SK-N-SH (cell line): ENCODE measurements at regions not wholly inside any gene's neighbourhood (a gene's known extent, or its start where the extent isn't known, plus 50 kb on each side); places are given as distances from the start of the nearest gene placed in this dataset.

Experiments used
- ELF1 ChIP-seq: IDR thresholded peaks from 2 replicates; pipeline ENCODE4 v1.4.0; 2012
- EP300 ChIP-seq, 2 experiments: IDR thresholded peaks; 2 replicates each; pipeline versions ENCODE4 v1.4.0 to v1.6.1; 2012; ENCODE audit warnings: borderline replicate concordance in 1 of 2, low read depth in 1 of 2, low read length in 1 of 2
- FOXJ3 ChIP-seq: sonication (generic); formaldehyde crosslinking; IDR thresholded peaks from 2 replicates; pipeline ENCODE4 v1.5.1; 2020; ENCODE audit warnings: mild to moderate bottlenecking, missing genetic modification reagents
- GABPA ChIP-seq: IDR thresholded peaks from 2 replicates; pipeline ENCODE4 v1.4.0; 2012; ENCODE audit warnings: low read depth, mild to moderate bottlenecking
- RAD21 ChIP-seq: IDR thresholded peaks from 2 replicates; pipeline ENCODE4 v1.6.1; 2012; ENCODE audit warnings: mild to moderate bottlenecking, low read length
- TF ChIP-seq, protein P1 (sequence below): fragments of 200-600 bp; sonication (generic); IDR thresholded peaks from 2 replicates; pipeline ENCODE4 v1.6.1; 2017; ENCODE audit warnings: antibody characterized with exemption, mild to moderate bottlenecking, moderate library complexity
- TF ChIP-seq, protein P2 (sequence below): fragments of 150-350 bp; IDR thresholded peaks from 2 replicates; pipeline ENCODE4 v1.6.1; 2017; ENCODE audit warnings: antibody characterized with exemption, low read length, low read depth, borderline replicate concordance
- TF ChIP-seq, protein P3 (sequence below): IDR thresholded peaks from 2 replicates; pipeline ENCODE4 v1.4.0; 2012; ENCODE audit warnings: low read depth, borderline replicate concordance

DNA sequence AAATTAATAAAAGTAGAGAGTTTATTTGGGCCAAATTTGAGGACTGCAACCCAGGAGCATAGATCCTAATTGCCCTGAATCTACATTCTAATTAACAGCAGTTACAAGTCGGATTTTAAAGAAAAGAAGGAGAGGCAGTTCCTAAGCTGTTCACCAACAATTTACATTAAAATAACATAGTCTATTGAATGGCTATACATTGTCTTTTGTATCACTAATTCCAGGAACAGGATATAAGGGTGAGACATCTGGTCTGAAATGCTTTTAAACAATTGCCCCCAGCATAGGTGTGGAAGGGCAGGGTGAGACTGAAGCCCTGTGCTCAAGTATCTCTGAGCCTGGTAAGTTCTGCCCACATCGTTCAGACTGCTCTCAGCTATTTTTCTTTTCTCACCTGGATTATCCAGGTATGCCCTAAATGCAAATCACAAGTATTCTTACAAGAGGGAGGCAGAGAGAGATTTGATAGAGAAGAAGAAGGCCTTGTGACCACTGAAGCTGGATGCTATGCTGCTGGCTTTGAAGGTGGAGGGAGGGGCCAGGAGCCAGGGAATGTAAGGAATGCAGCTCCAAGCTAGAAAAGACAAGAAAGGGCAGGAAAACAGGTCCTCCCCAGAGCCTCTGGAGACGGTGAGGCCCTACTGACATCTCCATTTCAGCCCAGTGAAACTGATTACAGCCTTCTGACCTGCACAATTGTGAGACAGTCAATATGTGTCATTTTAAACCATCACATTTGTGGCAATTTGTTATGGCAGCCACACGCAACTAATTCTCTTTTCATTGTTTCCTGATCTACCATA is 189.4 kb upstream of the ARL4C start:
- TF ChIP-seq FOXJ3 (CRISPR knock-in tag) (no peak), RAD21 (no peak), EP300 (IDR thresholded peaks at IDR 0.05; ENCODE audit: borderline replicate concordance in 1 of 2, low read depth in 1 of 2, low read length in 1 of 2) (no peak), ELF1 (no peak), GABPA (no peak)
- TF ChIP-seq, protein P1, sequence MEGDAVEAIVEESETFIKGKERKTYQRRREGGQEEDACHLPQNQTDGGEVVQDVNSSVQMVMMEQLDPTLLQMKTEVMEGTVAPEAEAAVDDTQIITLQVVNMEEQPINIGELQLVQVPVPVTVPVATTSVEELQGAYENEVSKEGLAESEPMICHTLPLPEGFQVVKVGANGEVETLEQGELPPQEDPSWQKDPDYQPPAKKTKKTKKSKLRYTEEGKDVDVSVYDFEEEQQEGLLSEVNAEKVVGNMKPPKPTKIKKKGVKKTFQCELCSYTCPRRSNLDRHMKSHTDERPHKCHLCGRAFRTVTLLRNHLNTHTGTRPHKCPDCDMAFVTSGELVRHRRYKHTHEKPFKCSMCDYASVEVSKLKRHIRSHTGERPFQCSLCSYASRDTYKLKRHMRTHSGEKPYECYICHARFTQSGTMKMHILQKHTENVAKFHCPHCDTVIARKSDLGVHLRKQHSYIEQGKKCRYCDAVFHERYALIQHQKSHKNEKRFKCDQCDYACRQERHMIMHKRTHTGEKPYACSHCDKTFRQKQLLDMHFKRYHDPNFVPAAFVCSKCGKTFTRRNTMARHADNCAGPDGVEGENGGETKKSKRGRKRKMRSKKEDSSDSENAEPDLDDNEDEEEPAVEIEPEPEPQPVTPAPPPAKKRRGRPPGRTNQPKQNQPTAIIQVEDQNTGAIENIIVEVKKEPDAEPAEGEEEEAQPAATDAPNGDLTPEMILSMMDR = no peak
- TF ChIP-seq, protein P2, sequence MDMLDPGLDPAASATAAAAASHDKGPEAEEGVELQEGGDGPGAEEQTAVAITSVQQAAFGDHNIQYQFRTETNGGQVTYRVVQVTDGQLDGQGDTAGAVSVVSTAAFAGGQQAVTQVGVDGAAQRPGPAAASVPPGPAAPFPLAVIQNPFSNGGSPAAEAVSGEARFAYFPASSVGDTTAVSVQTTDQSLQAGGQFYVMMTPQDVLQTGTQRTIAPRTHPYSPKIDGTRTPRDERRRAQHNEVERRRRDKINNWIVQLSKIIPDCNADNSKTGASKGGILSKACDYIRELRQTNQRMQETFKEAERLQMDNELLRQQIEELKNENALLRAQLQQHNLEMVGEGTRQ = no peak
- TF ChIP-seq, protein P3, sequence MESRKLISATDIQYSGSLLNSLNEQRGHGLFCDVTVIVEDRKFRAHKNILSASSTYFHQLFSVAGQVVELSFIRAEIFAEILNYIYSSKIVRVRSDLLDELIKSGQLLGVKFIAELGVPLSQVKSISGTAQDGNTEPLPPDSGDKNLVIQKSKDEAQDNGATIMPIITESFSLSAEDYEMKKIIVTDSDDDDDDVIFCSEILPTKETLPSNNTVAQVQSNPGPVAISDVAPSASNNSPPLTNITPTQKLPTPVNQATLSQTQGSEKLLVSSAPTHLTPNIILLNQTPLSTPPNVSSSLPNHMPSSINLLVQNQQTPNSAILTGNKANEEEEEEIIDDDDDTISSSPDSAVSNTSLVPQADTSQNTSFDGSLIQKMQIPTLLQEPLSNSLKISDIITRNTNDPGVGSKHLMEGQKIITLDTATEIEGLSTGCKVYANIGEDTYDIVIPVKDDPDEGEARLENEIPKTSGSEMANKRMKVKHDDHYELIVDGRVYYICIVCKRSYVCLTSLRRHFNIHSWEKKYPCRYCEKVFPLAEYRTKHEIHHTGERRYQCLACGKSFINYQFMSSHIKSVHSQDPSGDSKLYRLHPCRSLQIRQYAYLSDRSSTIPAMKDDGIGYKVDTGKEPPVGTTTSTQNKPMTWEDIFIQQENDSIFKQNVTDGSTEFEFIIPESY = no peak
